GM23338 (cell line): ENCODE measurements at regions not wholly inside any gene's neighbourhood (a gene's known extent, or its start where the extent isn't known, plus 50 kb on each side); places are given as distances from the start of the nearest gene placed in this dataset.
"Not testable (repeated sequence)": the region's sequence is repeated elsewhere in the genome, so short reads cannot be mapped to it uniquely, and the experiment has no call there.

Experiments used
- ATAC-seq: fragments of 200-7000 bp; cut with Tn5 transposase; 3 replicates; pipeline ENCODE4 v1.9.1; 2020
- DNase-seq: peaks from one replicate; pipeline ENCODE4 v3.0.0-alpha.2; 2015; ENCODE audit warnings: low spot score
- H2AFZ ChIP-seq: fragments of 200-600 bp; sonication (generic); 2 replicates; pipeline ENCODE4 v1.8.0; 2016; ENCODE audit warnings: antibody characterized with exemption, mild to moderate bottlenecking, moderate library complexity
- H3F3A ChIP-seq: fragments of 200-600 bp; sonication (generic); replicated peaks from 2 replicates; pipeline ENCODE4 v1.8.0; 2017; ENCODE audit warnings: antibody characterized with exemption, mixed run types, low read depth
- H3K27ac ChIP-seq: fragments of 200-600 bp; sonication (generic); 2 replicates; pipeline ENCODE4 v1.6.1; 2016; ENCODE audit warnings: low read depth
- H3K27me3 ChIP-seq: fragments of 200-600 bp; sonication (generic); 2 replicates; pipeline ENCODE4 v1.8.0; 2016; ENCODE audit warnings: mild to moderate bottlenecking, mixed run types, moderate library complexity; ENCODE audit not compliant: insufficient read depth
- H3K36me3 ChIP-seq: fragments of 200-600 bp; sonication (generic); 2 replicates; pipeline ENCODE4 v1.8.0; 2016; ENCODE audit warnings: mild to moderate bottlenecking; ENCODE audit not compliant: insufficient read depth
- H3K4me1 ChIP-seq: fragments of 200-600 bp; sonication (generic); 2 replicates; pipeline ENCODE4 v1.8.0; 2016; ENCODE audit warnings: mild to moderate bottlenecking, moderate library complexity; ENCODE audit not compliant: insufficient read depth
- H3K4me2 ChIP-seq: fragments of 200-600 bp; sonication (generic); 2 replicates; pipeline ENCODE4 v1.7.1; 2017; ENCODE audit warnings: mixed run types
- H3K4me3 ChIP-seq: fragments of 200-600 bp; sonication (generic); 2 replicates; pipeline ENCODE4 v1.6.1; 2016; ENCODE audit warnings: mixed run types
- H3K79me2 ChIP-seq: fragments of 200-600 bp; sonication (generic); replicated peaks from 2 replicates; pipeline ENCODE4 v1.8.0; 2017; ENCODE audit warnings: mild to moderate bottlenecking; ENCODE audit not compliant: insufficient read depth
- H3K9me2 ChIP-seq: fragments of 200-600 bp; sonication (generic); 2 replicates; pipeline ENCODE4 v1.8.0; 2017; ENCODE audit not compliant: insufficient read depth
- H4K20me1 ChIP-seq: fragments of 200-600 bp; sonication (generic); replicated peaks from 2 replicates; pipeline ENCODE4 v1.8.0; 2017; ENCODE audit warnings: mild to moderate bottlenecking; ENCODE audit not compliant: insufficient read depth
- H3K27ac Mint-ChIP-seq: 2 replicates; pipeline ENCODE4 v1.8.0; 2020; ENCODE audit warnings: inconsistent platforms, mild to moderate bottlenecking, moderate library complexity, mixed read lengths
- H3K27me3 Mint-ChIP-seq: 3 replicates; pipeline ENCODE4 v1.8.0; 2022; ENCODE audit warnings: low read depth, mild to moderate bottlenecking, moderate library complexity, mixed read lengths, inconsistent platforms; ENCODE audit not compliant: insufficient read depth, poor library complexity
- H3K36me3 Mint-ChIP-seq: 3 replicates; pipeline ENCODE4 v1.8.0; 2021; ENCODE audit warnings: low read depth, mild to moderate bottlenecking, inconsistent platforms, moderate library complexity, mixed read lengths
- H3K4me1 Mint-ChIP-seq: 3 replicates; pipeline ENCODE4 v1.8.0; 2020; ENCODE audit warnings: mild to moderate bottlenecking, inconsistent platforms, mixed read lengths
- H3K4me3 Mint-ChIP-seq: 3 replicates; pipeline ENCODE4 v1.8.0; 2021; ENCODE audit warnings: moderate library complexity, mild to moderate bottlenecking, inconsistent platforms, mixed read lengths
- H3K9me3 Mint-ChIP-seq: 3 replicates; pipeline ENCODE4 v1.8.0; 2020; ENCODE audit warnings: moderate library complexity, mild to moderate bottlenecking, inconsistent platforms, mixed read lengths
- CREB1 ChIP-seq: fragments of 250-450 bp; sonication (Bioruptor Pico); IDR thresholded peaks from 2 replicates; pipeline ENCODE4 v1.5.0; 2020; ENCODE audit warnings: low read depth, mild to moderate bottlenecking, moderate library complexity
- CTCF ChIP-seq, 2 experiments: fragments of 200-600 bp in 1 of 2; sonication (generic) in 1 of 2; conservative IDR thresholded peaks; 2 replicates each; pipeline versions ENCODE4 v1.5.1 to v1.6.1; 2016 to 2017; ENCODE audit warnings: antibody characterized with exemption in 2 of 2, low read depth in 2 of 2, mild to moderate bottlenecking in 2 of 2, moderate library complexity in 1 of 2
- ETS1 ChIP-seq: IDR thresholded peaks from 2 replicates; pipeline ENCODE4 v1.6.1; 2016; ENCODE audit warnings: antibody characterized with exemption
- EZH2 ChIP-seq: fragments of 200-600 bp; sonication (generic); IDR thresholded peaks from one replicate; pipeline ENCODE4 v1.8.0; 2017; ENCODE audit warnings: antibody characterized with exemption, mild to moderate bottlenecking, low read depth; ENCODE audit not compliant: unreplicated experiment
- EZH2phosphoT487 ChIP-seq: fragments of 200-600 bp; sonication (generic); IDR thresholded peaks from one replicate; pipeline ENCODE4 v1.8.1; 2018; ENCODE audit warnings: antibody characterized with exemption; ENCODE audit not compliant: unreplicated experiment
- JUNB ChIP-seq: IDR thresholded peaks from one replicate; pipeline ENCODE4 v1.6.1; 2016; ENCODE audit warnings: antibody characterized with exemption; ENCODE audit not compliant: unreplicated experiment
- NANOG ChIP-seq: IDR thresholded peaks from 2 replicates; pipeline ENCODE4 v1.6.1; 2016; ENCODE audit warnings: antibody characterized with exemption, borderline replicate concordance
- POLR2AphosphoS5 ChIP-seq: IDR thresholded peaks from 2 replicates; pipeline ENCODE4 v1.6.1; 2016; ENCODE audit warnings: antibody characterized with exemption, low read depth
- REST ChIP-seq: IDR thresholded peaks from one replicate; pipeline ENCODE4 v1.6.1; 2018; ENCODE audit warnings: antibody characterized with exemption; ENCODE audit not compliant: unreplicated experiment
- STAT1 ChIP-seq: IDR thresholded peaks from one replicate; pipeline ENCODE4 v1.6.1; 2016; ENCODE audit warnings: antibody characterized with exemption; ENCODE audit not compliant: unreplicated experiment
- ZNF114 ChIP-seq: fragments of 250-450 bp; sonication (Bioruptor Pico); IDR thresholded peaks from 2 replicates; pipeline ENCODE4 v1.5.0; 2020; ENCODE audit warnings: mild to moderate bottlenecking, moderate library complexity

GRCh38 chr3:74134831-74135230, 479.6 kb downstream of the CNTN3 start (continued):
- TF ChIP-seq REST (no peak), JUNB (no peak), NANOG (no peak), EZH2 (no peak), ZNF114 (CRISPR knock-in tag) (no peak), ETS1 (no peak)

GRCh38 chr3:74131546-74132328, 482.7 kb downstream of the CNTN3 start:
- H3K27me3 Mint-ChIP-seq, H3K27ac Mint-ChIP-seq, H3K79me2 ChIP-seq, H4K20me1 ChIP-seq, H3K4me3 ChIP-seq, H3K4me1 Mint-ChIP-seq, H3K4me2 ChIP-seq, H3K36me3 ChIP-seq, H3K9me3 Mint-ChIP-seq, H3K36me3 Mint-ChIP-seq, H3K4me1 ChIP-seq, H3K4me3 Mint-ChIP-seq, H3F3A ChIP-seq, H3K27me3 ChIP-seq, H3K27ac ChIP-seq: not testable (repeated sequence)
- H3K9me2 ChIP-seq, result peaks cover 30% of the 10 kb centered on the region
- DNase-seq, result peak; percentile 7
- H2AFZ ChIP-seq, result peak overlapping the region; percentile 43; the same call in 1 of the 2 replicates
- peak; percentile 51 for ATAC-seq

- no peak for ATAC-seq
- no peak overlapping the region for H3K27ac Mint-ChIP-seq
- H3K9me2 ChIP-seq, result peaks cover 23% of the 10 kb centered on the region
- TF ChIP-seq EZH2phosphoT487, result no peak
- TF ChIP-seq POLR2AphosphoS5, result no peak
- no peak for TF ChIP-seq CTCF (conservative IDR thresholded peaks at IDR 0.05; ENCODE audit: low read depth in 2 of 2)
- TF ChIP-seq CREB1 (CRISPR knock-in tag), result no peak
- no peak for TF ChIP-seq STAT1
Observed at GRCh38 chr3:74129611-74130010, 484.8 kb downstream of the CNTN3 start.

More at GRCh38 chr3:74129611-74130010, 484.8 kb downstream of the CNTN3 start:
- peaks cover 3% of the 10 kb centered on the region for H3K27me3 Mint-ChIP-seq
- H3K4me3 Mint-ChIP-seq, result no peak overlapping the region
- Histone ChIP-seq H3K27me3 (no peaks in the 10 kb centered on the region), H3K4me1 (no peaks in the 10 kb centered on the region), H2AFZ (no peak overlapping the region), H3F3A (no peaks in the 10 kb centered on the region), H3K4me2 (no peak overlapping the region), H3K79me2 (no peaks in the 10 kb centered on the region), H4K20me1 (no peaks in the 10 kb centered on the region), H3K4me3 (no peak overlapping the region), H3K36me3 (no peaks in the 10 kb centered on the region), H3K27ac (no peak overlapping the region)
- H3K36me3 Mint-ChIP-seq, result no peaks in the 10 kb centered on the region; the same call in 2 of the 3 replicates
- no peak for DNase-seq
- peaks cover 3% of the 10 kb centered on the region; the same call in 1 of the 3 replicates for H3K9me3 Mint-ChIP-seq
- H3K4me1 Mint-ChIP-seq, result peaks cover 4% of the 10 kb centered on the region; the same call in 1 of the 3 replicates
